Suprapubic skin (tissue), 4 donors: ENCODE measurements at regions not wholly inside any gene's neighbourhood (a gene's known extent, or its start where the extent isn't known, plus 50 kb on each side); places are given as distances from the start of the nearest gene placed in this dataset.
A peak's percentile ranks its signal among the peaks of the same experiment; 100 is the strongest.

Experiments
- DNase-seq, 2 donors: peaks; one replicate each; pipeline ENCODE4 v3.0.0-alpha.2; 2019; ENCODE audit warnings: low spot score in 2 of 2
- H3K27ac ChIP-seq: fragments of 200-600 bp; sonication (generic); one replicate; pipeline ENCODE4 v1.5.1; 2019
- H3K27me3 ChIP-seq: fragments of 200-600 bp; sonication (generic); one replicate; pipeline ENCODE4 v1.5.1; 2019
- H3K36me3 ChIP-seq: fragments of 200-600 bp; sonication (generic); one replicate; pipeline ENCODE4 v1.5.1; 2019
- H3K4me1 ChIP-seq: fragments of 200-600 bp; sonication (generic); one replicate; pipeline ENCODE4 v1.5.1; 2019
- H3K4me3 ChIP-seq: fragments of 200-600 bp; sonication (generic); one replicate; pipeline ENCODE4 v1.5.1; 2019; ENCODE audit warnings: mild to moderate bottlenecking
- H3K9me3 ChIP-seq: fragments of 200-600 bp; sonication (generic); one replicate; pipeline ENCODE4 v1.5.1; 2019
- CTCF ChIP-seq, 2 donors: fragments of 200-600 bp in 1 of 2; fragments of 450-650 bp in 1 of 2; sonication (generic) in 1 of 2; IDR thresholded peaks; one replicate each; pipeline ENCODE4 v1.5.1; 2016 to 2019; ENCODE audit warnings: antibody characterized with exemption in 2 of 2, mild to moderate bottlenecking in 1 of 2, moderate library complexity in 1 of 2
- EP300 ChIP-seq: sonication (generic); formaldehyde crosslinking; IDR thresholded peaks from one replicate; pipeline ENCODE4 v1.6.1; 2017; ENCODE audit warnings: antibody characterized with exemption
- POLR2A ChIP-seq, 2 donors: fragments of 450-650 bp; IDR thresholded peaks; one replicate each; pipeline ENCODE4 v1.6.1; 2017; ENCODE audit warnings: antibody characterized with exemption in 2 of 2, mild to moderate bottlenecking in 2 of 2, moderate library complexity in 2 of 2
- POLR2AphosphoS5 ChIP-seq, 3 donors: sonication (generic); formaldehyde crosslinking; IDR thresholded peaks; one replicate each; pipeline ENCODE4 v1.6.1; 2017; ENCODE audit warnings: antibody characterized with exemption in 3 of 3
- WGBS: methylation state at CpG from one replicate; pipeline ENCODE4 v1.1.5; 2018; 5-methylcytosine and 5-hydroxymethylcytosine counted together

GRCh38 chr3:40851836-40852235 lies 327.1 kb downstream of the ZNF621 start:
- 86% methylated on average over 3 of the region's 3 CpGs for WGBS
- no peak for DNase-seq

GRCh38 chr3:40852712-40853111 lies 328.0 kb downstream of the ZNF621 start:
- Histone ChIP-seq H3K4me1 (no peaks in the 10 kb centered on the region), H3K27me3 (no peaks in the 10 kb centered on the region), H3K27ac (no peak overlapping the region), H3K36me3 (no peaks in the 10 kb centered on the region), H3K9me3 (no peaks in the 10 kb centered on the region), H3K4me3 (no peak overlapping the region)
- no peak for DNase-seq
- 85% methylated on average over 2 of the region's 2 CpGs for WGBS
- TF ChIP-seq POLR2A (IDR thresholded peaks at IDR 0.05) (no peak), POLR2AphosphoS5 (IDR thresholded peaks at IDR 0.05) (no peak)

More at GRCh38 chr3:40851836-40852235, 327.1 kb downstream of the ZNF621 start:
- Histone ChIP-seq H3K4me3 (no peak overlapping the region), H3K36me3 (no peaks in the 10 kb centered on the region), H3K9me3 (no peaks in the 10 kb centered on the region), H3K27me3 (no peaks in the 10 kb centered on the region), H3K27ac (no peak overlapping the region), H3K4me1 (no peaks in the 10 kb centered on the region)
- TF ChIP-seq POLR2A (IDR thresholded peaks at IDR 0.05) (no peak), POLR2AphosphoS5 (IDR thresholded peaks at IDR 0.05) (no peak), EP300 (no peak), CTCF (IDR thresholded peaks at IDR 0.05) (no peak)

GRCh38 chr3:40853474-40853873 lies 328.7 kb downstream of the ZNF621 start:
- H3K4me3 ChIP-seq, result no peak overlapping the region
- H3K36me3 ChIP-seq, result no peaks in the 10 kb centered on the region
- no peak for DNase-seq
- no peaks in the 10 kb centered on the region for H3K27me3 ChIP-seq
- 93% methylated on average over 4 of the region's 4 CpGs for WGBS
- H3K4me1 ChIP-seq, result no peaks in the 10 kb centered on the region
- no peak overlapping the region for H3K27ac ChIP-seq
- TF ChIP-seq POLR2A (IDR thresholded peaks at IDR 0.05), result no peak
- no peak for TF ChIP-seq CTCF (IDR thresholded peaks at IDR 0.05)
- TF ChIP-seq EP300, result no peak
- no peak for TF ChIP-seq POLR2AphosphoS5 (IDR thresholded peaks at IDR 0.05)
- no peaks in the 10 kb centered on the region for H3K9me3 ChIP-seq

- Histone ChIP-seq H3K27ac (no peak overlapping the region), H3K9me3 (no peaks in the 10 kb centered on the region), H3K36me3 (no peaks in the 10 kb centered on the region), H3K4me3 (no peak overlapping the region), H3K27me3 (no peaks in the 10 kb centered on the region), H3K4me1 (no peaks in the 10 kb centered on the region)
- TF ChIP-seq CTCF (IDR thresholded peaks at IDR 0.05), result no peak
- no peak for TF ChIP-seq EP300
- no peak for TF ChIP-seq POLR2AphosphoS5 (IDR thresholded peaks at IDR 0.05)
- no peak for TF ChIP-seq POLR2A (IDR thresholded peaks at IDR 0.05)
- no peak for DNase-seq
- 79% methylated on average over 1 of the region's 1 CpG for WGBS
Observed at GRCh38 chr3:40855871-40856270, 331.1 kb downstream of the ZNF621 start.

GRCh38 chr3:40858364-40859115 lies 333.8 kb downstream of the ZNF621 start:
- H3K4me3 ChIP-seq, result no peak overlapping the region
- no peaks in the 10 kb centered on the region for H3K4me1 ChIP-seq
- TF ChIP-seq EP300 (no peak), POLR2A (IDR thresholded peaks at IDR 0.05) (no peak), CTCF (IDR thresholded peaks at IDR 0.05) (no peak), POLR2AphosphoS5 (IDR thresholded peaks at IDR 0.05) (no peak)
- H3K27ac ChIP-seq, result peak overlapping the region; percentile 27
- no peaks in the 10 kb centered on the region for H3K9me3 ChIP-seq
- H3K36me3 ChIP-seq, result no peaks in the 10 kb centered on the region
- 57% methylated on average over 7 of the region's 7 CpGs for WGBS
- no peak for DNase-seq
- no peaks in the 10 kb centered on the region for H3K27me3 ChIP-seq
